ENCODE measurements at regions not wholly inside any gene's neighbourhood (a gene's known extent, or its start where the extent isn't known, plus 50 kb on each side); places are given as distances from the start of the nearest gene placed in this dataset.

DNA sequence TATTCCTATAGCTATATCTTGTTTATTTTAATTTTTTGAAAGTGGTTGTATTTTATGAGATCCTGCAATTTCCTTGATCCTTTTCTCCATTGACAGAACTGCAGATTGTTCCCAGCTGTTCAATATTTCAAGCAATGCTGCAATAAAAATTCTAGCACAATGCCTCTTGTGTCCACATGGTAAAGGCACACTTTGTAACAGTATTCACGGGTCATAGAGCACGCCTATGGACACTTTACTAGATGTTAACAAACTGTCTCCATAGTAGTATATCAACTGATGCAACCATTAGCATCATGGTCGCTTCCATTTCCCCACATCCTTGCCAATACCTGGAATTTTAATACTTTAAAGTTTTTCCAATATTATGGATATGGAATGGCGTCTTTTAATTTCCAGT is 123.9 kb upstream of the FZD8 start:
- intact Hi-C loops (cut with micrococcal nuclease) = no loop called here

- intact Hi-C loops (cut with micrococcal nuclease) = no loop called here
Observed at GRCh38 chr10:35765066-35765527, 123.0 kb upstream of the FZD8 start.

DNA sequence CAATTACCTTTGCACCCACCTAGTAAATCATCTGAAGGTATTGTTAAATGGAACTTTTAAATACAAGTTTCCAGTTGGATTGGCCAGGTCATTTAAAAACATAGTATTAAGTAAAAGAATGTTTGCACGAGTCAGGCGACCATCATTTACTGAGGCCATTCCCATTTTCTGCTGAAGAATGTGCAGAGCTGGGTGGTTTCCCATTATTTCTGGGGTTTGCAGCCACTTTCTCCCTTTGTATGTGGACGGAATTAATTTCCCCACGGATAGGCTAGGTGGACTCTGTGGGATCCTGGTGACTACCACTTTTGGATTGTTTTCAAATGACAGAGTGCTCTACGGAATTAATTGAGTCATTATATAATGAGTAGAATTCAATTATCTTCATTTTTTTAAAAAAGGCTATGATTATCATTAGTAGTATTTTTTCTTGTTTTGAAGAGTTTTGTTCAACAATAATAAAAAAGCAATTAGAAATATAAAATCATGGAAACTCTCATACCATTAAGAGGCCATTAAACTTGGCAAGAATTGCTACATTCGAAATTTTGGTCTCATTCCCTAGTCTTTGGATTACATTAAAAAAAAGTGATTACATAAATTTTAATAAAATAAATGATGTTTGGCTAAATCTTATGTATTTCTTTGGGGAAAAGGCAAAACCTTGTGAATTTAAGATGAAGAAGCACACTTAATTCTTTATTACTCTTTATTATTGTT is 120.4 kb upstream of the FZD8 start:
- intact Hi-C loops (cut with micrococcal nuclease) = no loop called here

DNA sequence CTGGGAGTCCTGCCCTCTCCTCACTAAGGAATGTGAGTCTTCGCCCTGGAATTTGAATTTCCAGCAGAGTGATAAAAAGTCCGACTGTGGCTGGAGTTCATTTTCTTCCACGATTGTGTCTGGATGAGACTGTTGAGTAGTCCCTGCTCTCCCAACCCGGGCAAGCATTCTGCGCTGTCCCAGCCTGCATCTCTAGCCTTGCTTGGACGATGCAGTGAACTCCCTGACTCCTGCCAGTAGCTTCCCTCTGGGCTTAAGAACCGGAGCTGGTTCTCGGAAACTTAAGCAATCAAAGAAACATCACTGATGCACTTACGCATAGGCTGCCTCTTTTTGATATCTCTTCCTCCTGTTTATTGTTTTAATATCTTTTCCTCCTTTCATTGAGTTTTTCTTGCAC is 116.0 kb upstream of the FZD8 start:
- intact Hi-C loops (cut with micrococcal nuclease) = no loop called here

DNA sequence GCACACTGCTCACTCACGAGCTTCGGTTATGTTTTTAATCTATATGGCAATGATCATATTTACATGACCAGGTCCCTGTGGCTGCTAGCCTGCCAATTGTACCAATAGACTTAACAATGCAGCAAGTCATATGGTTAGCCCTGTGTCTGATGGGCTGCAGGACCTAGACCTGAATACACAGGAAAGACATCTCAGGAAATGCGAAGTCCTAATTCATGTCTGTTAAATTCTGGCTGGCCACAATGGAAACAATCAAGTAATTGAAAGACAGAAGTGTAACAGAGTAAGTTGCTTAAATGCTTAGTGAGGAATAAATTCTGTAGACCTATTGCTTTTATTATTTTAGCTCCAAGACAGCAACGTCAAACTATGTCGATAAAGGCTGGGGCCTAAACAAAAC is 112.4 kb upstream of the FZD8 start:
- intact Hi-C loops (cut with micrococcal nuclease) = no loop called here

DNA sequence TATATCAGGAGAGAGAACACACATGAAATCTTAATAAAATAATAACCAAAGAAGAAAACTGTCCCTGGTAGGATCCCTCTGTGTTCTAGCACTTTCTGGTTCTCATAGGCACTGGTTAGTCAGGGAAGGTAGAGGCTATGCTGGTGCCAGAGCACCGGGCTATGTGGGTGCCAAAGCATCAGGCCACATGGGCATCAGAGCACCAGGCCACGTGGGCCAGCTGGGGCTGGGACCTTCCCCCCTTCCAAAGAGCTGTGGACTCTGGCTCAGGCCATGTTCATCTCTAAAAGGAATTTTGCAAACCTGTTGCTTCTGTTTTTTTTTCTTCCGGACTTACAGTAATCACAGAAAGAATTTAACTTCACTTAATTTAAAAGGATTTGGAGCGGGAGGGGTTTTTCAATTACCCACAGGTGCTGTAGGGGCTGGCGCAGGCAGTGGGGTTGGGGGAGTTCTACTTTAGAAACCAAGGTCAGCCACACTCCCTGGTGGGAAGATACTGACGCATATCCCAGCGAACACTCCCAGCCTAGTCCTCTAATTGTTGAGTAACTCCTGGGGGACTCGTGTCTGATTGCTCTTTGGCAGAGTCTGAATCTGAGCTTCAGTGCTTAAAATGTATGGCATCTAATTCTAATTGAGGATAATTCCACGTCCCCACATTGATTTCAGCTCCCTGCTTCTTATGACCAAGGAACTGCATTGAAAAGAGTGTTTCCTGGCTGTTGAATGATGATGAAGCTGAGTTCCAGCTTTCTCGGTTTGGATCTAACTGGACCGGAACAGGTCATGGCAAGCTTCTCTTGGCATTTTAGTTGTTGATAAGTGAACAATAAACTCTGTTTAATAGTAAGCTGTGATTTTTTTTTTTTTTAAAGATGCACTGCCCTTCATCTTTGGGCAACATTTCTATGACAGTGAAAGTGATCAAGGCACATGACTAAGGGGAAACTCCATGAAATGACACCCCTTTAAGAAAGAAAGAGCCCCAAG is 110.7 kb upstream of the FZD8 start:
- intact Hi-C loops (cut with micrococcal nuclease) = no loop called here

DNA sequence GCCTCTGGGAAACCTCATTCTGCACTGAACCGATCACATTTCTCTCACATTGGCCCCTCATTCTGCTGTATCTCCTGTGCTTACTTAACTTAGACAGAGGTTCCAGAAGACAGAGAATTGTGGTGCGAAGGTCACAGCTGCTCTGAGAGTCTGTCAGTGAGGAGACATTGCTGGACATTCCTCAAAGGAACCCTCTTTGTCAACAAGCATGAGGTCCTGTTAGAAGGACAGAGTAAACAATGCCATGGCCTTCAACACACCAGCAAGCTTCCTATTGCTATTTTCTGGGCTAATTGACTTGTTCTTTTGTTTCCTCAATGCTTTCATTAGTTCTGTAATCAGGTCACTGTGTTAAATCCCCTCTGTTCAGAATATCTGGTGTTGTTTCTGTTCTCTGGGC is 109.3 kb upstream of the FZD8 start:
- intact Hi-C loops (cut with micrococcal nuclease) = no loop called here

- intact Hi-C loops (cut with micrococcal nuclease) = no loop called here
Observed at GRCh38 chr10:35749230-35749629, 107.1 kb upstream of the FZD8 start.

DNA sequence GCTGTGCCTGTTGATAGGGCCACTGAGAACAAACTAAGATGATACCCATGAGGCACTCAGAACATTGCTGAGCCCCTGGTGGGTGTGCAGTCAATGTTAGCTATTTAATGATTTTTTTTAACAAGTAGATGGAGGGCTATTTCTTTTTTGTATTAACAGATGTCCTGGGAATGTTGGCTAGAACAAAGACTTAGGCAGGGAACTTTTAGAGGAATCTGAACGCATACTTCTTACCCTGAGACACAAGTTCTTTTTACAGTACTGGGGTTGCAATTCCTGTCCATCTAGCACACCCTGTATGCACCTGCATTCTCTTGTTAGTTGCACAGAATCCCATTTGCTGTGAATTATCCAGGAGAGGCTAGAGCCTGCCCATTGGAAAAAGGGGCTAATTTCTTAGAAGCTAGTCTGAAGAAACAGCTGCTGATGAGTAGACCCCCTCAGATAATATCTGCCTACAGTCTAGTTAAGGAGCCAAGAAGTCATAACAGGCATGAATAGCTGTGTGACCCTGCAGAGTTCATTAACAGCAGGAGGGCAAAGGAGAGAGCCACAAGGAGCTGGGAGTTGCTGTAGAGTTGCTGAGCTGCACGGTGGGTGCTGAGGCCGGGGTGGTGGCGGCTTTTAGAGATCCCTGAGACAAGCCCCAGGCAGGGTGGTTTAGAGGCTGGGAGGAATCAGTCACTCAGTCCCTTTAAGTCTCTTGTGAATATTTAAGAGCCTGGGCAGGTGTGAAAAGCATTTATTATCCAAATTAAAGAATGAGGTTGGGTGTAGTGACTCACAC is 103.7 kb upstream of the FZD8 start:
- intact Hi-C loops (cut with micrococcal nuclease) = no loop called here

- intact Hi-C loops (cut with micrococcal nuclease) = no loop called here
Observed at GRCh38 chr10:35743851-35744250, 101.8 kb upstream of the FZD8 start.

DNA sequence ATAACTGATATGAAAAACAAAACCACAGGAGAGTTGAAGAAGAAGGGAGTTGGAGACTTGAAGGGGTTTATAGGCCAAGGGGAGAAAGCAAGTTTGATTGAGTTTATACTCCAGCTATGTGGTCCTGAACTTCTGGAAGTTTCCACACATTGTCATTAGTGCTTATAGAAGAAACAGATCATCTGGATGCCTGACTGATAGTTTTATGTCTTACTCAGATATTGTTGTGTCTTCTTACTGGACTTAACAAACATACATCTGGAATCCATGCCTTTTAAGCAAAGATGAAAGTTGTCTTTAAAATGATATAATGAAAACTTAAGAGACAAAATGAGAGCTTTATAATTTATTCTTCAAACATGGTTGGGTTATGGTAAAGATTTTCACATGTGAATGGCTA is 101.3 kb upstream of the FZD8 start:
- intact Hi-C loops (cut with micrococcal nuclease) = no loop called here

- intact Hi-C loops (cut with micrococcal nuclease) = no loop called here
Observed at GRCh38 chr10:35739998-35740397, 97.9 kb upstream of the FZD8 start.

DNA sequence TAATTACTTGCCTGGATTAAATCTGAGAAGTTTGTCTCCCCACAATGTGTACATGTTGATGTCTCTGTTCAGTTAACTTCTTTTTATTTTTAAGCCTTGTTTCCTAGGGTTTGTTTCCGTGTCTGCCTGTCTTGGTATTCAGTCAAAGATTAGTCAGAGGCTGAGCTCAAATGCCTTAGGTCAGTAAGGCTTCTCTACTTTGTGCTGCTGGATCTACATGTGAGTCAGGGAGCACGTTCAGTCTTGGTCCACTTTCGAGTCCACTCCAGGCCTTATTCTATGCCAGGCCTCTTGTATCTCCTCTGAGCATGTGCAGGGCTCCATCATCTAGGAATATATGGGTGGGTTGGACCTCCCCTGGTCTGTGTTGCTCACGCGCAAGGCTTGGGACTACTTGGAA is 93.3 kb upstream of the FZD8 start:
- intact Hi-C loops (cut with micrococcal nuclease) = no loop called here

DNA sequence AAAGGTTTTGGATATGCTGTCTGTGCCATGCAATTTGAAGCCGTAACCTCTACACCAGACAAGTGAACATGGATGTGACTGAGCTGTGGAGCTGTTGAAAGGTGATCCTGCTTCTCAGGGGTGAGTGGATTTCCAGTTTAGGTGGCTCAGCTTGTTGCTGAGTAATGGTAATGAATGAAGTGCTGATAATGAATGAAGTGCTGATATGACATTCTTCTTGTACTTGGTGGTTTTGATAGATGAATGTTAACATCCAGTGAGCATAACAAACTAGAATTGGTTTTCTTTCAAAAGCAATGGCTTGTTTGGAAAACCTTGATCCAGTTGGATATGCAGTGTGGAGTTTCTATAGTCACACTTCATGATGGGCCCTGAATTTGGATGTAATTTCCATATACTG is 89.7 kb upstream of the FZD8 start:
- intact Hi-C loops (cut with micrococcal nuclease) = no loop called here

DNA sequence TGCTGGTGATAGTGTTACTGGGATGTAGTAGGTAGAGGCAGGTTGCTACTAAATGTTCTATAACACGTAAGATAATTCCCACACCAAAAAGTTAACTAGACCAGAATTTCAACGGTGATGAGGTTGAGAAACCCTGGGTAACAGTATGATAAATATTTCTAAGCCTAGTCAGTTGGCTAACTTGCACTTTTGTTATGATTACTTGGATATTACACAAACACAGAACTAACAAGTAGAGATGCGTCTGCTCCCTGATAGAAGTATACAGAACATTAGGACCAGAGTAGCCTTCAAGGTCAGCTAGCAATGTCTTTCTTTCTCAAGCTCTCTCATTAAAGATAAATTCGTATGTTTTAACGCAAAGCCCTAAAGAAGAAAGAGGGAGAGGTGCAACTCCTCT is 86.2 kb upstream of the FZD8 start:
- intact Hi-C loops (cut with micrococcal nuclease) = no loop called here

DNA sequence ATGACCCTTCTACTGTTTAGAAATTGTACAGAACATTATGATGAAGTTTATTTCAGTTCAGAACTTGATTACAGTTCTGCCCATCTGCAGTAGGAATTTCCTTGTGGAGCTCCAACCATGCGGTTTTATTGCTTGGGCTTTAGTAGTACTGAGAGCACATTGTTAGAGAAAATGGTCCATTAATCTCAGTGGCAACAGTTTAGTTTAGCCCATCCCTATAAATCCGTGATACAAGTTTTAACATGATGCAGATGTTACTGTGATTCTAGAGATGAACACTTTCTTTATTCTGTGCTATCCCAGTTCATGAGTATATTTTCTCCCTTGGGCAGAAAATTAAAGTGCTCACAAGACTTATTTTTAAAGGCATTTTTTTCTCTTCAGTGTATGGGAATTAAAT is 84.8 kb upstream of the FZD8 start:
- intact Hi-C loops (cut with micrococcal nuclease) = no loop called here

DNA sequence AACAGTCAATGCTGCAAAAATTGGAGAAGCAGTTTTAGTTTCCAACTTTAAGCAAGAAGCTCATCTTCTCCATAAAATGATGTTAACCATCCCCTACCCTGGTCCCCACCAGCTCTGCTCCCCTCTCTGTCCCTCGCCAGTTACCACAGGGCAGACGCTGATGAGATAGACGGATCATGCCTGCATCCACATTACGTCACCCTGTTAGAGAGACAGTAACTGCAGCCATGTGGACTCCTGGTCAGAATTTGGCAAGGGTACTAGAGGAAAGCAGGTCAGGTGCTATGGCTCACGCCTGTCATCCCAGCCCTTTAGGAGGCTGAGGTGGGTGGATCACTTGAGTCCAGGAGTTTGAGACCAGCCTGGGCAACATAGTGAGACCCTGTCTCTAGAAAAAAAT is 81.9 kb upstream of the FZD8 start:
- intact Hi-C loops (cut with micrococcal nuclease) = no loop called here

GRCh38 chr10:35723059-35723458 is 81.0 kb upstream of the FZD8 start:
- intact Hi-C loops (cut with micrococcal nuclease) = no loop called here

DNA sequence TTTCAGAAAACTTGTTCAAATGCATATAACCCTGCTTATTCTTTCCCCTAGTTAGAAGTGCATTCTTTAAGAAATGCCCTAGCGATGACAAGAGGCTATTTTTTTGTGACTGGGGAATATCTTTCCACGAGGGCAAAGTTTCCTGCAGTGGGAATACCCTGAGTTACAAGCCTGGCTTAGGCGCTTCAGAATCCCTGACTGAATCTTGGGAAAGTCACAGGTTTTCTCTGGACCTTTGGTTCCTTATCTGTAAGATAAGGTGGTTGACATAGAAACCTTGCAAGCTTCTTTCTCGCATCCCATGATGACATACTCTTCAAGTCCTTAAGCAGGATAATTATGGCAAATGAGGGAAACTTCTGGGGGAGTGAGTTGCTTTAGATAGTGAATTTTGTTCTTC is 80.5 kb upstream of the FZD8 start:
- intact Hi-C loops (cut with micrococcal nuclease) = no loop called here

DNA sequence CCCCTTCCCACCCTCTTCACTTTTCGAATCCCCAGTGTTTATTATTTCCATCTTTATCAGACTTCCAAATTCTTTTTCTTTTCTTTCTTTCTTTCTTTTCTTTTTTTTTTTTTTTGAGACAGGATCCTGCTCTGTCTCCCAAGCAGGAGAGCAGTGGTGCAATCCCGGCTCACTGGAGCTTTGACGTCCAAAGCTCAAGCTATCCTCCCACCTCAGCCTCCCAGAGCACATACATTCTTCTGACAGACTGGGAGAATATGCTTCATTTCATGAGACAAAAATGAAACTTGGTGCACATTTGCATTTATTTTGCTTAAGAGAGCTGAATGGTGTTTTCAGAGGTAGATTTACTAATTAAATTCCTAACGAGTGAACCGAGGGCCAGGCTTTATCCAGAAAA is 80.1 kb upstream of the FZD8 start:
- intact Hi-C loops (cut with micrococcal nuclease) = no loop called here

- intact Hi-C loops (cut with micrococcal nuclease) = no loop called here
Observed at GRCh38 chr10:35720366-35720765, 78.3 kb upstream of the FZD8 start.

- intact Hi-C loops (cut with micrococcal nuclease) = no loop called here
Observed at GRCh38 chr10:35716776-35717175, 74.7 kb upstream of the FZD8 start.

Data from T-helper 2 cell treated with Interferon-gamma antibody and Interleukin-4, amounts not matched to agents 100 ng/mL and 5 ng/mL, for 36 hours (primary cell).